Suprapubic skin (tissue), 4 donors: ENCODE measurements at regions not wholly inside any gene's neighbourhood (a gene's known extent, or its start where the extent isn't known, plus 50 kb on each side); places are given as distances from the start of the nearest gene placed in this dataset.
"Not testable (repeated sequence)": the region's sequence is repeated elsewhere in the genome, so short reads cannot be mapped to it uniquely, and the experiment has no call there.

Experiments
- DNase-seq, 2 donors: peaks; one replicate each; pipeline ENCODE4 v3.0.0-alpha.2; 2019; ENCODE audit warnings: low spot score in 2 of 2
- H3K27ac ChIP-seq: fragments of 200-600 bp; sonication (generic); one replicate; pipeline ENCODE4 v1.5.1; 2019
- H3K27me3 ChIP-seq: fragments of 200-600 bp; sonication (generic); one replicate; pipeline ENCODE4 v1.5.1; 2019
- H3K36me3 ChIP-seq: fragments of 200-600 bp; sonication (generic); one replicate; pipeline ENCODE4 v1.5.1; 2019
- H3K4me1 ChIP-seq: fragments of 200-600 bp; sonication (generic); one replicate; pipeline ENCODE4 v1.5.1; 2019
- H3K4me3 ChIP-seq: fragments of 200-600 bp; sonication (generic); one replicate; pipeline ENCODE4 v1.5.1; 2019; ENCODE audit warnings: mild to moderate bottlenecking
- H3K9me3 ChIP-seq: fragments of 200-600 bp; sonication (generic); one replicate; pipeline ENCODE4 v1.5.1; 2019
- EP300 ChIP-seq: sonication (generic); formaldehyde crosslinking; IDR thresholded peaks from one replicate; pipeline ENCODE4 v1.6.1; 2017; ENCODE audit warnings: antibody characterized with exemption
- POLR2A ChIP-seq, 2 donors: fragments of 450-650 bp; IDR thresholded peaks; one replicate each; pipeline ENCODE4 v1.6.1; 2017; ENCODE audit warnings: antibody characterized with exemption in 2 of 2, mild to moderate bottlenecking in 2 of 2, moderate library complexity in 2 of 2
- POLR2AphosphoS5 ChIP-seq, 3 donors: sonication (generic); formaldehyde crosslinking; IDR thresholded peaks; one replicate each; pipeline ENCODE4 v1.6.1; 2017; ENCODE audit warnings: antibody characterized with exemption in 3 of 3
- WGBS: methylation state at CpG from one replicate; pipeline ENCODE4 v1.1.5; 2018; 5-methylcytosine and 5-hydroxymethylcytosine counted together
- TF ChIP-seq, protein P1 (sequence below), 2 donors: fragments of 200-600 bp in 1 of 2; fragments of 450-650 bp in 1 of 2; sonication (generic) in 1 of 2; IDR thresholded peaks; one replicate each; pipeline ENCODE4 v1.5.1; 2016 to 2019; ENCODE audit warnings: antibody characterized with exemption in 2 of 2, mild to moderate bottlenecking in 1 of 2, moderate library complexity in 1 of 2

GRCh38 chr4:190118519-190118918 is 54.2 kb downstream of the DBET start:
- WGBS, result 63% methylated on average over 4 of the region's 4 CpGs
- DNase-seq, result peak in 1 of 2 donors; percentile 54

GRCh38 chr4:190119474-190119873 is 54.1 kb upstream of the DUX4 start:
- not testable (repeated sequence) for H3K9me3 ChIP-seq, H3K4me3 ChIP-seq, DNase-seq, H3K27ac ChIP-seq, H3K4me1 ChIP-seq, H3K36me3 ChIP-seq, H3K27me3 ChIP-seq
- WGBS, result 64% methylated on average over 3 of the region's 3 CpGs

More at GRCh38 chr4:190118519-190118918, 54.2 kb downstream of the DBET start:
- H3K4me3 ChIP-seq, H3K9me3 ChIP-seq, H3K27ac ChIP-seq, H3K4me1 ChIP-seq, H3K27me3 ChIP-seq, H3K36me3 ChIP-seq: not testable (repeated sequence)

GRCh38 chr4:190120111-190120514 is 53.5 kb upstream of the DUX4 start:
- H3K4me1 ChIP-seq, DNase-seq, H3K27ac ChIP-seq, H3K9me3 ChIP-seq, H3K27me3 ChIP-seq, H3K36me3 ChIP-seq, H3K4me3 ChIP-seq: not testable (repeated sequence)
- 73% methylated on average over 3 of the region's 15 CpGs for WGBS

GRCh38 chr4:190120537-190121001 is 53.0 kb upstream of the DUX4 start:
- not testable (repeated sequence) for H3K9me3 ChIP-seq, H3K36me3 ChIP-seq, H3K27ac ChIP-seq, H3K27me3 ChIP-seq, H3K4me3 ChIP-seq, H3K4me1 ChIP-seq
- no CpG with 5 or more reads among the region's 37 CpGs for WGBS
- peak in 1 of 2 donors; percentile 80 for DNase-seq
- TF ChIP-seq, protein P1, sequence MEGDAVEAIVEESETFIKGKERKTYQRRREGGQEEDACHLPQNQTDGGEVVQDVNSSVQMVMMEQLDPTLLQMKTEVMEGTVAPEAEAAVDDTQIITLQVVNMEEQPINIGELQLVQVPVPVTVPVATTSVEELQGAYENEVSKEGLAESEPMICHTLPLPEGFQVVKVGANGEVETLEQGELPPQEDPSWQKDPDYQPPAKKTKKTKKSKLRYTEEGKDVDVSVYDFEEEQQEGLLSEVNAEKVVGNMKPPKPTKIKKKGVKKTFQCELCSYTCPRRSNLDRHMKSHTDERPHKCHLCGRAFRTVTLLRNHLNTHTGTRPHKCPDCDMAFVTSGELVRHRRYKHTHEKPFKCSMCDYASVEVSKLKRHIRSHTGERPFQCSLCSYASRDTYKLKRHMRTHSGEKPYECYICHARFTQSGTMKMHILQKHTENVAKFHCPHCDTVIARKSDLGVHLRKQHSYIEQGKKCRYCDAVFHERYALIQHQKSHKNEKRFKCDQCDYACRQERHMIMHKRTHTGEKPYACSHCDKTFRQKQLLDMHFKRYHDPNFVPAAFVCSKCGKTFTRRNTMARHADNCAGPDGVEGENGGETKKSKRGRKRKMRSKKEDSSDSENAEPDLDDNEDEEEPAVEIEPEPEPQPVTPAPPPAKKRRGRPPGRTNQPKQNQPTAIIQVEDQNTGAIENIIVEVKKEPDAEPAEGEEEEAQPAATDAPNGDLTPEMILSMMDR (IDR thresholded peaks at IDR 0.05), result peak in 1 of 2 donors; percentile 13

- not testable (repeated sequence) for H3K9me3 ChIP-seq, H3K4me3 ChIP-seq, H3K36me3 ChIP-seq, H3K27ac ChIP-seq, H3K4me1 ChIP-seq, H3K27me3 ChIP-seq
- WGBS, result 77% methylated on average over 18 of the region's 118 CpGs
- DNase-seq, result peak in 1 of 2 donors; percentile 63
These were observed 52.4 kb upstream of the DUX4 start for GRCh38 chr4:190121076-190121671.

DNA sequence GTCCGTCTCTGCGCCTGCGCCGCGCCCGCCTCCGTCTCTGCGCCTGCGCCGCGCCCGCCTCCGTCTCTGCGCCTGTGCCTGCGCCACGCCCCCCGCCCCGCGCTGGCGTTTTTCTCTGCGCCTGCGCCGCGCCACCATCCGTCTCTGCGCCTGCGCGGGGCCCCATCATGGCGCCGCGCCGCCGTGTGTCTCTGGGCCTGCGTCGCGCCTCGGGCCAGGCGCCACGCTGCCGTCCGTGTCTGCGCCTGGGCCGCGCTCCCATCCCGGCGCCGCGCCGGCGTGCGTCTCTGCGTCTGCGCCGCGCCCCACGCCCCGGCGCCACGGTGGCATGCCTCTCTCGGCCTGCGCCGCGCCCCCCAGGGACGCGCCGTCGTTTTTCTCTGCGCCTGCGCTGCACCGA is 51.8 kb upstream of the DUX4 start:
- no peaks in the 10 kb centered on the region for H3K9me3 ChIP-seq
- TF ChIP-seq POLR2A (IDR thresholded peaks at IDR 0.05) (no peak), POLR2AphosphoS5 (IDR thresholded peaks at IDR 0.05) (no peak), EP300 (no peak)
- TF ChIP-seq, protein P1 (IDR thresholded peaks at IDR 0.05), result no peak

GRCh38 chr4:190122161-190123142 is 51.1 kb upstream of the DUX4 start:
- DNase-seq, result peak; percentile 69 to 84
- 77% methylated on average over 8 of the region's 29 CpGs for WGBS
- not testable (repeated sequence) for H3K9me3 ChIP-seq, H3K4me3 ChIP-seq, H3K4me1 ChIP-seq, H3K36me3 ChIP-seq, H3K27ac ChIP-seq, H3K27me3 ChIP-seq

More for the DNA sequence above, 51.8 kb upstream of the DUX4 start:
- Histone ChIP-seq H3K4me3 (no peak overlapping the region), H3K36me3 (no peaks in the 10 kb centered on the region), H3K4me1 (no peaks in the 10 kb centered on the region), H3K27ac (no peak overlapping the region), H3K27me3 (no peaks in the 10 kb centered on the region)
- DNase-seq, result peak in 1 of 2 donors; percentile 70
- WGBS, result 72% methylated on average over 62 of the region's 70 CpGs
